ENCODE measurements at regions not wholly inside any gene's neighbourhood (a gene's known extent, or its start where the extent isn't known, plus 50 kb on each side); places are given as distances from the start of the nearest gene placed in this dataset.

DNA sequence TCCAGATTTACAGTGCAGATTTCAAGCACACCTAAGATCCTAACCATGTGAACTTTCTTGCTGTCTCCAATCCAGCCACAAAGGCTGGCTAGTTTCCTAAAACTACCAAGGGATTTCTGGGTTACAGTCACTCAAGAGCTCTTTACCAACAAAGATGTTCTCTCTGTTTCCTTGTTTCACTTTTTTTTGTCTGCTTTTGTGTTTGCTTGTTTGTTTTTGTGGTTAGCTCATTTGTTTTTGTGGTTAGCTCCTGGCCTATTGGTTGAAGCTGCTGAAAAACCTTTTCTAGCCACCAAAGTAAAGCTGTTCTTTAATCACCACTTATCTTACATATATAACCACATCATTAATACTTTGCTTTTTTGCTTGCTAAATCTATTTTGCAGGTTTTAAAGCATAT lies 642.5 kb upstream of the GALNTL6 start:
- TF ChIP-seq ZNF274 (IDR thresholded peaks at IDR 0.05; ENCODE audit: low read depth, low read length): no peak

DNA sequence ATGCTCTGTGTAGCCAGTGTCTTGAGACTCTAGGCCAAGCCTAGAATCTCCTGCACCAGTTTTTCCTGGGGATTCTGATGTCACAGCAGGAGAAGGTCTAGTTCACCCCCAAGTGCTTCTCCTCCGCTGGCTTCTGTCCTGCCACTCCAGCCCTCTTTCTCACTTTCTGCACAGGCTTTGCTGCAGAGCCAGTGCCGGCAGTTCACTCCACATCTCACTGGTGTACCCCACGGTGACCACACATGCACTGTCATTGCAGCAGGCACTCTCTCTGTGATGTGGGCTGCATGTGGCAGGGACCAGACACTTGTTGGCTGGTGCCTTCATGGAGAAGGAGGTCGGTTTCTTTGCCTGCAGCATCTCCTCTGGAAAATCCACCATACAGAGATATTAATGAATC lies 643.8 kb upstream of the GALNTL6 start:
- no peak for TF ChIP-seq ZNF274 (IDR thresholded peaks at IDR 0.05; ENCODE audit: low read depth, low read length)
- no peak overlapping the region for H3K4me3 ChIP-seq (ENCODE audit: low read length)

More for the DNA sequence above, 642.5 kb upstream of the GALNTL6 start:
- no peak overlapping the region for H3K4me3 ChIP-seq (ENCODE audit: low read length)

DNA sequence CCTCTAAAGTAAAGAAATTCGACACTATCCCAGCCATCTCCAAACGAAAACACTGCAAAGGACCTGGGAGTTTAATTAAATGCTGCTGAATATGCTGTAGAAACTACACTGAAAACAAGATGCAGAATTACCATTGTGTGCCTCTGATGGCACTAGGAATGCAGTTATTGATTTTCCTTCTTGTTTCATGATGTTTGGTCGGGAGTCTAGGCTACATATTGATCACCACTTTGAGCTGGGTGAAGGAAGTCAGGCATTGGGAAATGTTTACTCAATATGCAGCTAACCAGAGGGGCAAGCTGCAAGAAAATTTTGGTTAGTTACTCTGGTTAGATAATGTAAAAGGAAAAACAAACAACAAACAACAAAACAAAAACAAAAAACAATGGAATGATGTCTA lies 650.7 kb upstream of the GALNTL6 start:
- H3K4me3 ChIP-seq (ENCODE audit: low read length): no peak overlapping the region
- no peak for TF ChIP-seq ZNF274 (IDR thresholded peaks at IDR 0.05; ENCODE audit: low read depth, low read length)

DNA sequence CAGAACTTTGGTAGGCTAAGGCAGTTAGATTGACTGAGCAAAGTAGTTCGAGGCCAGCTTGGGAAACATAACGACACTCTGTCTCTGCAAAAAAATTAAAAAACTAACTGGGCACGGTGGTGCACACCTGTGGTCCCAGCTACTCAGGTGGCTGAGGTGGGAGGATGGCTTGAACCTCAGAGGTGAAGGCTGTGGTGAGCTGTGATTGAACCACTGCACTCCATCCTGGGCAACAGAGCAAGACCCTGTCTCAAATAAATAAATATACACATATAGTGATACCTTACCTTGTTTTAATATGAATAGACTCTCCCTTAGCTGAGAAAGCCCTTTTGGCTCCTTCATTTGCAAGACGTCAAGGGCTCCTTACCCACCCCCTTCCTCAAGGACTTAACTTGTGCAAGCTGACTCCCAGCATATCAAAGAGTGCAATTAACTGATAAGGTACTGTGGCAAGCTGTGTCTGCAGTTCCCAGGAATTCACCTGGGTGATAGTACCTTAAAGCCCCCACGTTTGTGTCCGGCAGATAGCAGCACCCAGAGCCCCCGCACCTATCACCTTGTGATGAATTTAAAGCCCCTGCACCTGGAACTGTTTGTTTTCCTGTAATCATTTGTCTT lies 655.6 kb upstream of the GALNTL6 start:
- no peak for TF ChIP-seq ZNF274 (IDR thresholded peaks at IDR 0.05; ENCODE audit: low read depth, low read length)
- no peak overlapping the region for H3K4me3 ChIP-seq (ENCODE audit: low read length)

DNA sequence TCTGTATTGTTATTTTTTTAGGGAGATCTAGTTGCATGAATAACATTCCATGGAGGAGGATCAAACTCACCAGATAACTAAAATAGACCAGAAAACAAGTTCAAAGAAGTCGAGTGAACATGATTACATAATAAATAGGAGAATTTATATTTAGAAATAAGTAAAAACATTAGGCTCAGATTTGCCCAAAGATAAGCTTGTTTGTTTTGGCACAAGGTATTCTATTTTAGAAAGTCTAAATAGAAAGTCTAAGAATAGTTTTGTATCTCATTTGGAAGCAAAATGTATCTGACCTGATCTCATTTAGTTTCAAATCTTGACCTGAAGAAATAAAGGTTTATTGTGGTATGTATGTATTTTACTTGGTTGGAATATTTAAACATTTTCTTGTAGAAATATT lies 670.6 kb upstream of the GALNTL6 start:
- H3K4me3 ChIP-seq (ENCODE audit: low read length): no peak overlapping the region
- TF ChIP-seq ZNF274 (IDR thresholded peaks at IDR 0.05; ENCODE audit: low read depth, low read length): no peak

DNA sequence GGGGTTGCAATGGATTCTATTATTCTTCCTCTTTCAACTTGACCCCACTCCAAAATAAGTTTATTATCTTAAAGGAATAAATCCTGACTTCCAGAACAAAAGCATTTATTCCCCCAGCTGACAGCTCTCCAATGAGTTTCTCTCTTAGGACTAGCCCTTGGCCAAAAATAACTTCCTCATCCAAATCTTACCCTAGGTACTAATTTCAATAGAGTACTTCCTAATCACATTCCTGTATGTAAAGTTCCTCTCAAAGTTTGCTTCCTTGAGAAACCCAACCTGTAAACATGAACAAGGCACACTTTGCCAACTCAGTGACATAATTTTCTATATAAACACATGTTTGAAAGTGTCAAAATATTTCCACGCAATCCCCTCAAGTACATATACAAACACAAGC lies 671.2 kb upstream of the GALNTL6 start:
- TF ChIP-seq ZNF274 (IDR thresholded peaks at IDR 0.05; ENCODE audit: low read depth, low read length): no peak

DNA sequence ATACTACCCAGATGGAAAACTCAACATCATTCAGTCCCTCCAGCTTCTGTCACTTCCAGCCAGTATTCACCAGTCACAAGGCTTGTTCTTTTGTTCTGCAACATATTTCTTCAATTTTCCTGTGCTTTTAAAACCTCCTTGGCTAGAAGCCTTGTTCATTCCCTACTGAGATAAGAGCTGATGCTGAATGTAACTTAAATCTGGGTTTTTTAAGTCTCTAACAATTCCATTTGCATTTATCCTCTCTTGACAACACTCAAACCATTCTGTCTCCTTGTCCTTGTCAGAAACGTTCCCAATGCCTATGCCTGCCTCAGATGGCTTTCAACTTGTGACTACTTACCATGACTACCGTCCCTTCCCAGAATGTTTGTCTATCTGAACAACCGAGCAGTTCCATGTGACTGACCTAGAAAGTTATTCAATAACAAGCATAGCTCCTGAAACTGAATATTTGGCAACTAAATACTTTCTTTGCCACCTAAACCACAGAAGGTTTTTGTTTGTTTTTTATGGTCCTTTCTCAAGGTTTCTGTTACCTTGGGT lies 682.9 kb upstream of the GALNTL6 start:
- no peak for TF ChIP-seq ZNF274 (IDR thresholded peaks at IDR 0.05; ENCODE audit: low read depth, low read length)

More for the DNA sequence above, 671.2 kb upstream of the GALNTL6 start:
- H3K4me3 ChIP-seq (ENCODE audit: low read length): no peak overlapping the region

DNA sequence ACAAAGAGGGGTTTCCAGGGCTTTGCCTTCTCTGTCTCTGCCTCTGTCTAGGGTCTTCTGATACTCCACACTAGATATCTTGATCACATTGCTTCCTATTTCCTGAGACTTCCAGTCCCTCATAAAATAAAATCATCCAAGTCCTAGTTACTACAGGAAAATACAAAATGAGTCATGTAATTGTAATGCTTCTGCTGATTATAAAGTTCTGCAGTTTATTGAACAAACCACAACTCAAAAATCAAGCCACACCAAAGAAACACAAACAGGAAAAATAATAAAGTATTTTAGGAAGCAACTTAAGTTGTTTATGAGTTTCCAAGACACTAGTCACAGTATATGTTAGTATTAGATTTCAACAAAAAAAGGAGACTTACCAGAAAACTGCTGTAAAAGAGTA lies 695.1 kb upstream of the GALNTL6 start:
- H3K4me3 ChIP-seq (ENCODE audit: low read length): no peak overlapping the region
- TF ChIP-seq ZNF274 (IDR thresholded peaks at IDR 0.05; ENCODE audit: low read depth, low read length): no peak

More for the DNA sequence above, 682.9 kb upstream of the GALNTL6 start:
- H3K4me3 ChIP-seq (ENCODE audit: low read length): no peak overlapping the region

DNA sequence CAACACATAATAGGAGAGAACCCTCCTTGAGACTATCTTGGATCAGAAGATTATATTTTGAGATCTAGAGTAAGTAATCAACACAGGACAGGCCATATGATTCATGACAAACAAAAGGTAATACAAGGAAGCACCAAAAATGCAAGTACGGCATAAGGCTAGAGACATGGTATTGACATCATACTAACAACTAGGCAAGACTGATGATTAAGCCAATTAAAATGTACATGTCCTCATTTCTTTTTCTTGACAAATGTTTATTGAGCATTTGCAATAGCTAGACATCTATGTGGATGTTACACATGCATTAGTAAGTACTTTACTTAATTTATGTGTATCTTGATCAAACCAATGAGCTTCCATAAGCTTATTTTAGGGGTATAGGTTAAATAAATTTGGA lies 695.7 kb upstream of the GALNTL6 start:
- H3K4me3 ChIP-seq (ENCODE audit: low read length): no peak overlapping the region
- TF ChIP-seq ZNF274 (IDR thresholded peaks at IDR 0.05; ENCODE audit: low read depth, low read length): no peak

DNA sequence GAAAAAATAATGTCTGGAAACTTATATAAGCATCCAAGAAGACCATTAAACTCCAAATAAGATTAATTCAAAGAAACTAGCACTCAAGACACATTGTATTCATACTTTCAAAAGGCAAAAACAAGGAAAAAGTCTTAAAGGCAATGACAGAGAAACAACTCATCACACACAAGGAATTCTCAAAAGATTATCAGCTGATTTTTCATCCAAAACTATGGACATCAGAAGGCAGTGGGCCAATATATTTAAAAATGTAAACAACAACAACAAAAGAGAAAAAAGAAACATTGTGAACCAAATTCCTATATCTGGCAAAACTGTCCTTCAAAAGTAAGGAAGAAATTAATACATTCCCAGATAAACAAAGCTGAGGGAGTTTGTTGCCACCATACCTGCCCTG lies 711.4 kb upstream of the GALNTL6 start:
- no peak for TF ChIP-seq ZNF274 (IDR thresholded peaks at IDR 0.05; ENCODE audit: low read depth, low read length)
- no peak overlapping the region for H3K4me3 ChIP-seq (ENCODE audit: low read length)

DNA sequence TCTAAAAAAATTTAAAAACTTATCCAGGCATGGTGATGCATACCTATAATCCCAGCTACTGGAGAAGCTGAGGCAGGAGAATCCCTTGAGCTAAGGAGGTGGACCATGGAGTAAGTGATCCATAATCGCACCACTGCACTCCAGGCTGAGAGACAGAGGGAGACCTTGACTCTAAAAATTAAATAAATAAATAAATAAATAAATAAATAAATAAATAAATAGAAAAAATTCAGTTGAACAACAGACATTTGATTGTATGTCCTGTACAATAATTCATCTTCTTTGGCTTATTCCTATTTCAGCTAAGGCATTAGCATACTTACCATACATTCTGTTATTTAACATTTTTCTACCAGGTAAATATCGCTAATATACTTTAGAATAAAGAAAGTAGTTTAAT lies 726.1 kb upstream of the GALNTL6 start:
- no peak overlapping the region for H3K4me3 ChIP-seq (ENCODE audit: low read length)
- TF ChIP-seq ZNF274 (IDR thresholded peaks at IDR 0.05; ENCODE audit: low read depth, low read length): no peak

DNA sequence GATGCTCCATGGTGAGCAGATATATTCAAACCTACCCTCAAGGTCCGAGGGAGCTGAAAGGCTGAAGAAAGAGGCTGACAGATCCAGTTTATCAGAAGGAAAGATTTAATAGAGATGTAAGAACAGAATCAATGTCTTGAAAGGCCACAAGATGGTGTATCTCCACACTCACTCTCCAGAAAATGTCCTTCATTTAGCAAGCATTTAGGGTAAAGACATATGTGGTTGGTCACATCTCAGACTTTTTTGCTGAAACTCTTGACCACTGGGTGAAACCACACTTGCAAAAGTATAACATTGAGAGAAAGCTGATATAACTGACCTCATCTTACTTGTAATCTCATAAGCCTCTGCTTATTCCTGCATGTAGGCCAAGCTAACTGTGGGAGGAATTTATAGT lies 745.8 kb upstream of the GALNTL6 start:
- no peak overlapping the region for H3K4me3 ChIP-seq (ENCODE audit: low read length)
- TF ChIP-seq ZNF274 (IDR thresholded peaks at IDR 0.05; ENCODE audit: low read depth, low read length): no peak

DNA sequence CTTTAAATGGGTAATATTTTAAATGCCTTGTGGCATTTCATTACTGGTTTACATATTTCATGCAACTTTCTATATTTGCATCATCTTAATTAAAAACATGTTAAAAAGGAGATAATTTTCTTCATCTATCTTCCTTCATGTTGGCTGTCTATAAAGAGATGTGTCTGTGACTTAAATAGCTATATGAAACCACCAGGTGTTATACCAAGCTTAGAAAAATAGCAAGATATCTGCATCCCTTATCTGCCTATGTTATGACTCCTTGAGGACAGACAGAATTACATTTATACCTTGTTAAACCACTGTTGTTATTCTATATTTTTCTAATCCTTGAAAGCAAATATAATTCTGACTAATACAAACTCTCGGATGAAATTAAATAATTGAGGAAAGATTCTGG lies 763.8 kb upstream of the GALNTL6 start:
- no peak overlapping the region for H3K4me3 ChIP-seq (ENCODE audit: low read length)
- no peak for TF ChIP-seq ZNF274 (IDR thresholded peaks at IDR 0.05; ENCODE audit: low read depth, low read length)

DNA sequence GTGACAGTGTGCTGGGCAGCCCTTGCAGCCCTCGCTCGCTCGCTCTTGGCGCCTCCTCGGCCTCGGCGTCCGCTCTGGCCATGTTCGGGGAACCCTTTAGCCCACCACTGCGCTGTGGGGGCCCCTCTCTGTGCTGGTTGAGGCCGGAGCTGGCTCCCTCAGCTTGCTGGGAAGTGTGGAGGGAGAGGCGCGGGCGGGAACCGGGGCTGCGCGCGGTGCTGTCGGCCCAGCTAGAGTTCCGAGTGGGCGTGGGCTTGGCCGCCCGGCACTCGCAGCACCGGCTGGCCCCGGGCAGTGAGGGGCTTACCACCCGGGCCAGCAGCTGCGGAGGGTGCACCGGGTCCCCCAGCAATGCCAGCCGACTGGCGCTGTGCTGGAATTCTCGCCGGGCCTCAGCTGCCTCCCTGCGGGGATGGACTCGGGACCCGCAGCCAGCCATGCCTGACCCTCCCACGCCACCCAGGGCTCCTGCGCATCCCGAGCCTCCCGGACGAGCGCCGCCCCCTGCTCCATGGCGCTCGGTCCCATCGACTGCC lies 770.1 kb upstream of the GALNTL6 start:
- TF ChIP-seq ZNF274 (IDR thresholded peaks at IDR 0.05; ENCODE audit: low read depth, low read length): no peak

DNA sequence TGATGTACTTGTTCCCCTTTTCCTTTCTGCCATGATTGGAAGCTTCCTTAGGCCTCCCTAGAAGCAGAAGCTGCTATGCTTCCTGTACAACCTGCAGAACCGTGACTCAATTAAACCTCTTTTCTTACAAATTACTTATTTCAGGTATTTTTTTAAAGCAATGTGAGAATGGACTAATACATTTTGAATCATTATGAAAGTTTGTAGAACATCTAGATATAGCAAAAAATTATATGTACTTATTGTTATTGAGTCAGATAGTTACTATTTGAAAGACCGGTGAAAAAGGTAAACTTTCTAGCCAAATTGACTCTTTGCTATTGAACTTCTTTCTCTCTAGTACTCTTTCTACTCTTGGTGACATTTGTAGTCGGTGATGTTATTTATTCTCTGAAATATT lies 777.3 kb upstream of the GALNTL6 start:
- H3K4me3 ChIP-seq (ENCODE audit: low read length): no peak overlapping the region
- TF ChIP-seq ZNF274 (IDR thresholded peaks at IDR 0.05; ENCODE audit: low read depth, low read length): no peak

More for the DNA sequence above, 770.1 kb upstream of the GALNTL6 start:
- H3K4me3 ChIP-seq (ENCODE audit: low read length): no peak overlapping the region

DNA sequence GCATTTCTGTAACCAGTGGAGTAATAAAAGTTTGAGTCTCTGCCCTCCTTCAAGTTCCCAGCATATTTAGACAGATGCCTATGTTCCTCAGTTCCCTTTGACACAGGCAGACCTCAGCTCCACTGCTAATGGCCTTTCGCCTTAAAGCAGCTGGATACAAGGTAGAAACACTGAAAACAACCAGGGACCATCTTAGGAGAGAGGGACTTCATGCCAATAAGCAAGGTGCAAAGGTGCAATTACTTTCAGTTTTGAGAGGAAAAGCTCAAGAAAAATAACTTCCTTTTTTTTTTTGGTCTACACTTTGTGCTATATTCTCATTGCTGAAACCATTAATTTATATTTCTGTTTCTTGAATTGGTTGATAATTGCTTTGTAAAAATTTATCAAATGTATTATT lies 781.9 kb upstream of the GALNTL6 start:
- no peak for TF ChIP-seq ZNF274 (IDR thresholded peaks at IDR 0.05; ENCODE audit: low read depth, low read length)

More for the DNA sequence above, 781.9 kb upstream of the GALNTL6 start:
- no peak overlapping the region for H3K4me3 ChIP-seq (ENCODE audit: low read length)

All from GM08714 (cell line).